Fibroblast of skin of abdomen (primary cell): ENCODE measurements at regions not wholly inside any gene's neighbourhood (a gene's known extent, or its start where the extent isn't known, plus 50 kb on each side); places are given as distances from the start of the nearest gene placed in this dataset.

Experiments
- DNase-seq: peaks from one replicate; pipeline ENCODE4 v3.0.0-alpha.2; 2013

DNA sequence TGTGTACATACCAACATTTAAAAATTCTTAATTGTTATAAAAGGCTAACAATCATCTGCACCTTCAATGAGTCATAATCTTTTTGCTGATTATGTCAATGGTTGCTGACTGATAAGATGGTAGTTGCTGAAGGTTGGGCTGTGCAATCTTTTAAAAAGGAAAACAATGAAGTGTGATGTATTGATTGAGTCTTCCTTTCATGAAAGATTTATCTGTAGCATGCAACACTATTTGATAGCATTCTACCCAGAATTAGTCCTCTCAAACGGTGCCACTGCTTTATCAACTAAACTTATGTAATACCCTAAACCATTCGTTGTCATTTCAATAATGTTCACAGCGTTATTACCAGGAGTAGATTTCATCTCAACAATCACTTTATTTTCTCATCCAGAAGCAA, 2360.6 kb downstream of the PCDH9 start:
- no peak for DNase-seq

GRCh38 chr13:64867856-64868255, 2362.3 kb downstream of the PCDH9 start:
- DNase-seq, result no peak

DNA sequence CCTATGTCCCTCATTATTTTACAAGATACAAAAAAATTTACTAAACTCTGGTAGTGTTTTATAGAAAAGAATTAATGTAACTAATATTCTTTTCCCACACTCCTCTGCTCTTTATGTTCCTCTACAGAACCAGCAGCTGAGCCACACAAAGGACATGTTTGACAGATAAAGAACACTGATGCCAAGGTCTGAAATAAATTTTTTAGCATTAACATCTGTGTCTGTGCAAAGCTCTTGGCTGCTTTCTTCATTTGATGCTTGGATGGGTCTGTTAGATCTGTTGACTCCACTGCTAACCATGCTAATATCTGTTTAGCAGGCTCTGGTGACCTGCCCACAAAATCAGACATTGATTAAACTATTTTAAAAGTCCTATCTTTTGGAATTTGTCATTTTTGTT, 2363.8 kb downstream of the PCDH9 start:
- no peak for DNase-seq

- DNase-seq, result peak; percentile 68
Measured at GRCh38 chr13:64855506-64855905, 2374.6 kb downstream of the PCDH9 start.

DNA sequence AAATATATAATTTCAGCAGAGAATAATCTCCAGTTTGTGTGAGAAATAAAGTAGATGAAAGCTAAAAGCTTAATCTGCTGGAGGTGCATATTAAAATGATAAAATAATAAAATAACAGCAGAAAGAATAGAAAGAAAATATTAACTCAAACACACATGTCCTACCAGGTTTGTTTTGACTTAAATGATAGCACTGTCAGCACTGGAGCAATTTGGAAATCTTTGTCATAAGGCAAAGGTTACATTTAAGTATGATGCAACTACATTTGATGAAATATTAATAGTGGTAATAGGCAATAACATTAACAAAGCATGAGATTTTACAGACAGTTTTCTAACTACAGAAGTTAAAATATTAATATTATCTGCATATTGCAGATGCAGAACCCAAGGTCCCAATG, 2380.1 kb downstream of the PCDH9 start:
- no peak for DNase-seq

DNA sequence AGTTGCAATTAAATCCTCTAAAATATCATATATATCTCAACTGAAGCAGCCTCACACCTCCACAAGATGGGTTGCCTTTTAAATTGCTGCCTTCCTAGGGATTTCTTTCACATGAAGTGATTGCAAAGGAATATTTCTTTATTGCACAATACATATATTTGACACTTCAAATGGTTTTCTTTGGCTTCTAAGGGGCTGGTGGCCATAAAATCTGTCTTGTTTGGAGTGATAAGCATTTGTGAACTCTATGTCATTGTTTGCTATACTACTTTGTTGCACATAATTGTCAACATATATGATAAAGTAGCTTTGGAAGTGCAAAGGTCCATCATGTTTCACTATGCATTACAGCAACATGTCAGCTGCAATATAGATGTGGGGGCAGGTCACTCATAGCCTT, 2380.9 kb downstream of the PCDH9 start:
- no peak for DNase-seq

- no peak for DNase-seq
Measured at GRCh38 chr13:64847767-64848166, 2382.4 kb downstream of the PCDH9 start.

DNA sequence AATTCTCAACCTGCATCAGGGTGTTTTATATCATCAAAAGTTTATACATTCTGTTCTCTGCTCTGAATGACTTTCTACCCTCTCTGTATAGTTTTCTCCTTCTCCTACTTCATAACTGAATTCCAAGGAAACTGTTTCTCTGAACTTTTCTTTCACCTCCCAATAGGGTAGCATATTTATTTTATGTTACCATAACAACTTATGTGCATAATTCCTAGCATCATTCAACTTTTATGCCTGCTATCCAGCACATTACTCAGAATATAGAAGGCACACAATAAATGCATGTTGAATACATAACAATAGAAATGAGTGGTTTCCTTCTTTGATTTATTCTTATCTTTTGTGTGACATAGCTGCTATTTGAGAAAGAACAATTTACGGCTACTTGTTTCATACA, 2385.0 kb downstream of the PCDH9 start:
- no peak for DNase-seq

- DNase-seq, result peak; percentile 5
Measured at GRCh38 chr13:64819081-64819480, 2411.1 kb downstream of the PCDH9 start.

DNA sequence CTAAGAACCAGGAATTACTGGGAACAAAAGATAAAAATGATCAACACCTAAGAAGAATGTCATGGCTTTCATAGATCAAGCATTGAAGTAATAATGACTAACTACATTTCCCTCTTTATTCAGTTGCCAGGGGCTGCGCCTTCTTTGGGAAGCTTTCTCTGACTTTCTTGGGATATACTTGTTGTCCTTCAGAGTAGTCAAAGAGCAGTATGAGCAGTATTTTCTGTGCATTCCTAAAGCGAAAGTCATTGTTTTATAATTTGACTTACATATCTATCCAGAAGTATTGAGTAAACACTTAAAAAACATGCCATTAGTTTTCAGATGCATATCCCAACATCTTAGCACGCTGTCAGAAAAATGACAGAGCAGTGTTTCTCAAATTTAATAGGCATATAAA, 2412.4 kb downstream of the PCDH9 start:
- DNase-seq, result peak; percentile 37

- no peak for DNase-seq
Measured at GRCh38 chr13:64810750-64811149, 2419.4 kb downstream of the PCDH9 start.

DNA sequence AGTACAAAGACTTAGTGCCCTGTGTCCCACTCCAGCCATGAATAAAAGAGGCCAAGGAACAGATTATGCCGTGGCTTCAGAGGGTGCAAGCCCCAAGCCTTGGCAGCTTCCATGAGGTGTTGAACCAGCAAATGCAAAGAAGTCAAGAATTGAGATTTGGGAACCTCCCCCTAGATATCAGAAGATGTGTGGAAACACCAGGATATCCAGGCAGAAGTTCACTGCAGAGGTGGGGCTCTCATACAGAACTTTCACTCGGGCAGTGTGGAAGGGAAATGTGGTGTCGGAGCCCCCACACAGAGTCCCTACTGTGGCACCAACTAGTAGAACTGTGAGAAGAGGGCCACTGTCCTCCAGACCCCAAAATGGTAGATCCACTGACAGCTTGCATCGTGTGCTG, 2421.4 kb downstream of the PCDH9 start:
- DNase-seq, result no peak

DNA sequence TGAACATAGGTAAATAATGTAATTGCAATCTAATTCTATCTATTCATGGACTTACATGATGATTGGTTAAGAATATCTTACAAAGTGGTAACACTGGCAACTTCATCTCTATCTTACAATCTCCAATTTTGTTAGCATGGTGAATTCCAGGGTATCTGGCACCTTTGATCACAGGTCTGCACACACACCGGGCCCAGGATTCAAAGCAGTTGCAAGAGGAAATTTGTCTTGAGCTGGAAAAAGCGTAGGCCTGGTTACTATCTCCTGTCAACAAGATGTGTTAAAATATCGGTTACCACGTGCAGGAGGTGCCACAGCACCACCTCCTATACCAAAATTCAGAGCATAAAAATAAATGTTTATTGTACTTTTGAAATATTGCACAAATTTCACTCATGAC, 2428.4 kb downstream of the PCDH9 start:
- no peak for DNase-seq

- DNase-seq, result no peak
Measured at GRCh38 chr13:64798422-64798821, 2431.7 kb downstream of the PCDH9 start.

DNA sequence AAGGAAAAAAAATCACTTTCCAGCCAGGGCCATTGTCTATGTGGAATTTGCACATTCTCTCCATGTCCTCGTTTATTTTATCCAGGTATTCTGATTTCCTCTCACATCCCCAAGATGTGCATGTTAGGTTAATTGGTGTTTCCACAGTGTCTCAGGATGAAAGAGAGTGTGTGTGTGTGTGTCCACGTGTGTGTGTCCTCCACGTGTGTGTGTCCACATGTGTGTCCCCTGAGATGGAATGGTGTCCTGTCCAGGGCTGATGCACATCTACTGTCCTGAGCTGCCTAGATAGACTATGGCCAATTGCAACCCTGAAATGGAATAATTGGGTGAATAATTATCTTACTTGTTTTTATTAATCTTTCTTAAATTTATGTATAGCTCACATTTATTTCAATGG, 2436.5 kb downstream of the PCDH9 start:
- DNase-seq, result no peak

DNA sequence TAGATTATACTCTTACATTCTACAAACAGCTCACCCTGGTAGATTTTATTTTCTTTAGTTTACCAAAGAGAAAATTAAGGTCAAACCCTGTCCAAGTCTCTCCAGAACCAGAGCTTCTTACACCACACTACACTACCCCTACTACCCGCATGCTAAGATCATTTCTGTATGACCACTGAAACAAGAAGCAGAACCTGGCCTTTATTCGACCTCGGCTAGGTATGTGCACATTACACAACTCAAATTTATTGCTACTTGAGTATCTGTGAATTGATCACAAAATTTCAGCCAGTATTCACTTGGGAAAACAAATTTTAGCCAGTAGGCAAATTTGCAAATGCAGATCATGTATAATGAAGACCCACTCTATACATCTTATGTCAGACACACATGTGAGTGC, 2437.0 kb downstream of the PCDH9 start:
- no peak for DNase-seq

GRCh38 chr13:64791373-64791772, 2438.8 kb downstream of the PCDH9 start:
- no peak for DNase-seq

DNA sequence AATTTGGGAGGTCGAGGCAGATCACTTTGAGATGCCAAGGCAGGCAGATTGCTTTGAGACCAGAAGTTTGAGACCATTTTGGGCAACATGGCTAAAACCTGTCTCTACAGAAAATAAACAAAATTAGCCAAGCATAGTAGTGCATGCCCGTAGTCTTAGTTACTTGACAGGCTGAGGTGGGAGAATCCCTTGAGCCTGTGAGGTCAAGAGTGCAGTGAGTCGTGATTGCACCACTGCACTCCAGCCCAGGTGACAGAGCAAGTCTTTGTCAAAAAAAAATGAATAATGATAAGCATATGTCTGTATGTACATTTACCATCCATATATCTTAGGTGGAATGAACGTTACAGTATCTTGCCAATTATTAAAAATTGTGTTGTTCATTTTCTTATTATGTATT, 2447.7 kb downstream of the PCDH9 start:
- DNase-seq, result no peak

GRCh38 chr13:64778002-64778401, 2452.1 kb downstream of the PCDH9 start:
- DNase-seq, result no peak

- DNase-seq, result no peak
Measured at GRCh38 chr13:64774915-64775314, 2455.2 kb downstream of the PCDH9 start.

- no peak for DNase-seq
Measured at GRCh38 chr13:64770743-64771142, 2459.4 kb downstream of the PCDH9 start.

DNA sequence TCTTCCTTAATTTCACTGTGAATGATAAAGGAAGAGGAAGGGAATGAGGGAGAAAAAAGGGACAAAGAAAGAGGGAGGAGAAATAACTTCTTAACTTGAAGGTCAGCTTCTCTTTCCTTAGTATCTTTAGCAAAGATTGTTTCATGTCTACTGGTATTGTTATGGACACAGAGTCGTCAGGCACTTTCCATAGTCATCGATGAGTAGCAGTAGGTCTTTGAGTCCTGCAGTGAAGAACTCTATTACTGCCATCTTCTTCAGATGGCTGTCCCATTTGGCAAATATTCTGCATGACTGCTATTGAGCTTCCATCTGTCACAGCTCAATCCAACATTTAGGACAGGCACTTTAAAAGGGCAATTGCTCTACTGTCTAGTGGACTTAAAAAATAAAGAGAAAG, 2463.1 kb downstream of the PCDH9 start:
- no peak for DNase-seq

DNA sequence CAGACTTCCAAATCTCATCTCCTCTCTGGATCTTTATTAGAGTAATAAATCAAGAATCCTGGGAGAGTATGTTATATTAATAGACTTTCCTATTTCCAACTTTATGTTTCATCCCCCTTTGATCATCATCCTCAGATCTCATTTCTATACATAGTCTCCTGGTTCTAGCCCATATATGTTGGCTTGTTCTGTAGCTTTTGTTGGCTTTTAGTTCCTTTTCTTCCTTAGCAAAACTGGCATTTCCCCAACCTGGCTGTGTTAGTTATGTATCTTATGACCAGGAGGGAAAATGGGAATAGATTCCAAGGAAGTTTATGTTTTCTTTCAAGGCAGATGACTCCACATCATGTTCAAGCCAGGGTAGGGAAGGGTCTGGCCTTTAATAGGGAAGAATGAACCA, 2464.5 kb downstream of the PCDH9 start:
- no peak for DNase-seq

DNA sequence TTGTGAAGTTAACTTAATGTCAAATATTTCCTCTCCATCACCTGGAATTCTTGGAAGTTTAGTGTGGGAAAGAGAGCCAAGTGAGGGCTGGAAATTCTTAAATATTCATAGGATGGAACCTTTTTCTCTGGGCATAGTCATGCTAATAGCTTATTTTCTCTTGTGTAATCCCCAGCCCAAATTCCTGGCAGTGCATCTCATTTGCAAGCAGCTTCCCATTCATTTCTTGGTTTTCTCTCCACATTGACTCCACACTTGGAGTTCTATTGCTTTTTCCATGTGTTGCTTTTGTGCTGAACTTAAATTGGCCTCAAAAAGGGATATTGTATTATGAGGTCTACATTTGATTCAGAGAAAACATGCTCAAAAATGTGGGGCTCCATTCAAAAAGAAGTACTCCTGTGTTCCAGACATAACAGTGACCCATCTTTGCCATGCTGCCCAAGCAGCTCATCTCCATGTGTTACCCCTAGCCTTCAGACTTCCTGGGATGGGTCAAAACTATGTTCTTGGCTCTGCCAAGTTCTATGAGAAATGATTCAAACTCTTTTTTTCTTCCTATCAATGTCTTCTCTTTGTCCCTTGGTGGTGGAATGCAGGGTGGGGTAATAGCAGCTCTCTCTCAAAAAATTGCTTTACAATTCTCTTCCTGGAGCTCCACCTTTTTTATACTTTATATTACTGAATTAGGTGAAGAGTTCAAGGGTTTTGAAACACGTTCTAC, 2471.5 kb downstream of the PCDH9 start:
- DNase-seq, result peak; percentile 16

DNA sequence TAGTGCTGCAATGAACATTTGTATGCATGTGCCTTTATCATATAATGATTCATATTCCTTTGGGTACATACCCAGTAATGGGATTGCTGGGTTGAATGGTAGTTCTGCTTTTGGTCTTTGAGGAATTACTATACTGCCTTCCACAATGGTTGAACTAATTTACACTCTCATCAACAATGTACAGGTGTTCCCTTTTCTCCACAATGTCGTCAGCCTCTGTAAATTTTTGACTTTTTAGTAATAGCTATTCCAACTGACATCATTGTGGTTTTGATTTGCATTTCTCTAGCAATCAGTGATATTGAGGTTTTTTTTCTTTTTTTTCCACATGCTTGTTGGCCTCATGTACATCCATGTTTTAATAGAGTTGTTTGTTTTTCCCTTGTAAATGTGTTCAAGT, 2473.5 kb downstream of the PCDH9 start:
- DNase-seq, result no peak
